ENCODE measurements at regions not wholly inside any gene's neighbourhood (a gene's known extent, or its start where the extent isn't known, plus 50 kb on each side); places are given as distances from the start of the nearest gene placed in this dataset.

DNA sequence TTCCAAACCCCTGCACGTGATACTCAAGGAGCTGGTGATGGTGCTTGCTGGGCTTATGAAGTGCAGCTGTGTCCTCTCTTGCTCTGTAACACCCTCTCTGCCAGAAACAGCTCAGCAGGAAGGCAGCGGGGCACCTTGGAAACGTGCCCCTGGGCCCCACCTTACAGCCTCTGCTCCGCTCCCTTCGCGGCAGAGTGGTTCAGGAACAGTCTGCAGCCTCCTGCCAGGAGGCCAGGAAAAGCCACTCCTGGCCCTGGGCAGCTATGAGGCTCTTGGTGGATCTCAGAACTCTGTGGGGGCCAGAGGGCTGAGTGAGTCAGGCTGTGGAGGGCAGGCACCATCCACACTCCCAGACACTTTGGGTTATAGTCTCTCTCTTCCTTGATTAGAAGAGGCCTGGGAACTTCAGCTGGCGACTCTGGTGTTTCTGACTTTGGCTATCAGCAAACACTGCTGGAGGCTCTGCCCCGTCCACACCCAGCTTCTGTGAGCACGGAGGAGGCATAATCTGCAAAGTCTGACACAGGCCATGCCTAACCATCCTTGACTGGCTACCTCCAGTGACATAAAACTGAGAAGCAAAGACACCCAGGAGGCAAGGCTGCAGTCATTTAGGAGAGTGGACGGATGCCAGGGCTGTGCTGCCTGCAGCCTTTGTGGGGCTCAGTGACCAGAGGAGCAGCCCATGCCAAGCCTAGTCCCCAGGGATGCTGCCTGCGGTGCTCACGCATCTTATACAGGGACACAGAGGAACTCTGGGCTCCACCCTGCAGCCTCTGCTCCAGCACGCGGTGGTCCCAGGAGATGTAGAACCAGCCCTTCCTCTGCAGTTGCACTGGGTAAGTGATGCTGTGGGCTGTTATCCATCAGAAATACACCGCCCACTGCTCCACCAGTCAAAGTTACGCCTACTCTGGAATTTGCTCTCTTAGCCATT lies 65.3 kb downstream of the METRNL start:
- Histone ChIP-seq H3K27me3 (ENCODE audit: control insufficient read depth, insufficient read depth, low read length) (no peaks in the 10 kb centered on the region), H3K4me1 (ENCODE audit: control insufficient read depth, insufficient read depth, low read length) (no peaks in the 10 kb centered on the region), H3K9me3 (ENCODE audit: control insufficient read depth, insufficient read depth, low read length) (peaks cover 3% of the 10 kb centered on the region), H3K4me3 (ENCODE audit: low read length) (no peak overlapping the region), H3K36me3 (ENCODE audit: control insufficient read depth, insufficient read depth, low read length) (no peaks in the 10 kb centered on the region), H3K27ac (ENCODE audit: low read length) (no peak overlapping the region)
- no peak for DNase-seq (ENCODE audit: low read depth, low spot score)
- WGBS (ENCODE audit: insufficient coverage, insufficient read length), result no CpG with 5 or more reads among the region's 16 CpGs

DNA sequence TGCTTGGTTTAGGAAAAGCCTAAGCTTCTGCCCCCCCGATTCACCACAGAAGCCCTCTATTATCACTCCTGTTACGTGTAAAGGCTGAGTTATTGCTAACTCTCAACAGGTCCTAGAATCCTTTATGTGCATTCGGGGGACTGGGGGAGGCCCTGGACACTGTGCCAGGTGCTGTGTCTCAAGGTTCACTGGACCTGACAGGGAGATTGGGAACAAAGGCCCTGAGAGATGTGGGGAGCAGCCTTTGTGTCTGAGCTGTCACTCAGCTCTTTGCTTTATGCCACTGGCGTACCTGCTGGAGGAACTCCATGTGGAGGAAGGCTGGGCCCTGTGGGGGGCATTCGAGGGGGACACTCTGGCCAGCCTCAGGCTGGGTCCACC lies 65.9 kb downstream of the METRNL start:
- Histone ChIP-seq H3K27me3 (ENCODE audit: control insufficient read depth, insufficient read depth, low read length) (no peaks in the 10 kb centered on the region), H3K4me3 (ENCODE audit: low read length) (no peak overlapping the region), H3K27ac (ENCODE audit: low read length) (no peak overlapping the region), H3K4me1 (ENCODE audit: control insufficient read depth, insufficient read depth, low read length) (no peaks in the 10 kb centered on the region), H3K36me3 (ENCODE audit: control insufficient read depth, insufficient read depth, low read length) (no peaks in the 10 kb centered on the region), H3K9me3 (ENCODE audit: control insufficient read depth, insufficient read depth, low read length) (peaks cover 3% of the 10 kb centered on the region)
- DNase-seq (ENCODE audit: low read depth, low spot score), result no peak
- no CpG with 5 or more reads among the region's 5 CpGs for WGBS (ENCODE audit: insufficient coverage, insufficient read length)

DNA sequence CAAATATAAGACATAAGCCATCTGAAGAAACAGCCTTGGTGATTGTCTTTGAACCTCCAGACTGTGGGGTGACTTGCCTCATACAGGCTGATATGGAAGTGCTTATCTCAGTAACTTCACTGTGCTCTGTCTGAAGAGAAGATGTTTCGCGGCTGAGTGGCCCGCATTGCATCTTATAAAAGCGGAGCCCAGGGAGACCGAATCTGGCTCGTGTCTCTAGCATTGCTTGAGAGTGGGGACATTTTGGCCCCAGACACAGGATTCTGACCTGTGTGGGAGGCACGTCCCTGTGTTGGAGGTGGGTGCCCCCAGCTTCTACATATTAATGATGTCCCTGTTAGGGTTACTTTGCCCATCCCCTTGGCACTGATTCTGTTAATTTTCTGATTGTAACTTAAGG lies 66.4 kb downstream of the METRNL start:
- no CpG with 5 or more reads among the region's 7 CpGs for WGBS (ENCODE audit: insufficient coverage, insufficient read length)
- H3K4me3 ChIP-seq (ENCODE audit: low read length), result no peak overlapping the region

GRCh38 chr17:83146347-83146746 lies 66.9 kb downstream of the METRNL start:
- no CpG with 5 or more reads among the region's 4 CpGs for WGBS (ENCODE audit: insufficient coverage, insufficient read length)
- H3K27ac ChIP-seq (ENCODE audit: low read length), result no peak overlapping the region

More for the DNA sequence above, 66.4 kb downstream of the METRNL start:
- Histone ChIP-seq H3K4me1 (ENCODE audit: control insufficient read depth, insufficient read depth, low read length) (no peaks in the 10 kb centered on the region), H3K27me3 (ENCODE audit: control insufficient read depth, insufficient read depth, low read length) (no peaks in the 10 kb centered on the region), H3K36me3 (ENCODE audit: control insufficient read depth, insufficient read depth, low read length) (no peaks in the 10 kb centered on the region), H3K27ac (ENCODE audit: low read length) (no peak overlapping the region), H3K9me3 (ENCODE audit: control insufficient read depth, insufficient read depth, low read length) (peaks cover 3% of the 10 kb centered on the region)
- no peak for DNase-seq (ENCODE audit: low read depth, low spot score)

GRCh38 chr17:83147280-83147679 lies 67.9 kb downstream of the METRNL start:
- Histone ChIP-seq H3K4me1 (ENCODE audit: control insufficient read depth, insufficient read depth, low read length) (peaks cover 8% of the 10 kb centered on the region), H3K27ac (ENCODE audit: low read length) (no peak overlapping the region), H3K4me3 (ENCODE audit: low read length) (no peak overlapping the region), H3K9me3 (ENCODE audit: control insufficient read depth, insufficient read depth, low read length) (peaks cover 3% of the 10 kb centered on the region), H3K27me3 (ENCODE audit: control insufficient read depth, insufficient read depth, low read length) (no peaks in the 10 kb centered on the region), H3K36me3 (ENCODE audit: control insufficient read depth, insufficient read depth, low read length) (no peaks in the 10 kb centered on the region)
- no peak for DNase-seq (ENCODE audit: low read depth, low spot score)

More at GRCh38 chr17:83146347-83146746, 66.9 kb downstream of the METRNL start:
- Histone ChIP-seq H3K4me3 (ENCODE audit: low read length) (no peak overlapping the region), H3K36me3 (ENCODE audit: control insufficient read depth, insufficient read depth, low read length) (no peaks in the 10 kb centered on the region), H3K27me3 (ENCODE audit: control insufficient read depth, insufficient read depth, low read length) (no peaks in the 10 kb centered on the region), H3K9me3 (ENCODE audit: control insufficient read depth, insufficient read depth, low read length) (peaks cover 3% of the 10 kb centered on the region), H3K4me1 (ENCODE audit: control insufficient read depth, insufficient read depth, low read length) (peaks cover 2% of the 10 kb centered on the region)
- no peak for DNase-seq (ENCODE audit: low read depth, low spot score)

- no peak for DNase-seq (ENCODE audit: low read depth, low spot score)
- Histone ChIP-seq H3K4me3 (ENCODE audit: low read length) (no peak overlapping the region), H3K27me3 (ENCODE audit: control insufficient read depth, insufficient read depth, low read length) (no peaks in the 10 kb centered on the region), H3K36me3 (ENCODE audit: control insufficient read depth, insufficient read depth, low read length) (no peaks in the 10 kb centered on the region), H3K9me3 (ENCODE audit: control insufficient read depth, insufficient read depth, low read length) (peaks cover 2% of the 10 kb centered on the region), H3K4me1 (ENCODE audit: control insufficient read depth, insufficient read depth, low read length) (peaks cover 8% of the 10 kb centered on the region), H3K27ac (ENCODE audit: low read length) (no peak overlapping the region)
- WGBS (ENCODE audit: insufficient coverage, insufficient read length), result no CpG with 5 or more reads among the region's 17 CpGs
Observed at GRCh38 chr17:83148317-83149028, 69.1 kb downstream of the METRNL start.

GRCh38 chr17:83149029-83149725 lies 69.8 kb downstream of the METRNL start:
- H3K9me3 ChIP-seq (ENCODE audit: control insufficient read depth, insufficient read depth, low read length), result no peaks in the 10 kb centered on the region
- no peak for DNase-seq (ENCODE audit: low read depth, low spot score)
- no peak overlapping the region for H3K4me3 ChIP-seq (ENCODE audit: low read length)
- H3K36me3 ChIP-seq (ENCODE audit: control insufficient read depth, insufficient read depth, low read length), result no peaks in the 10 kb centered on the region
- H3K27me3 ChIP-seq (ENCODE audit: control insufficient read depth, insufficient read depth, low read length), result no peaks in the 10 kb centered on the region
- WGBS (ENCODE audit: insufficient coverage, insufficient read length), result no CpG with 5 or more reads among the region's 9 CpGs
- no peak overlapping the region for H3K27ac ChIP-seq (ENCODE audit: low read length)
- peaks cover 8% of the 10 kb centered on the region for H3K4me1 ChIP-seq (ENCODE audit: control insufficient read depth, insufficient read depth, low read length)

- no peak for DNase-seq (ENCODE audit: low read depth, low spot score)
- Histone ChIP-seq H3K4me1 (ENCODE audit: control insufficient read depth, insufficient read depth, low read length) (peaks cover 8% of the 10 kb centered on the region), H3K9me3 (ENCODE audit: control insufficient read depth, insufficient read depth, low read length) (no peaks in the 10 kb centered on the region), H3K4me3 (ENCODE audit: low read length) (no peak overlapping the region), H3K27ac (ENCODE audit: low read length) (no peak overlapping the region), H3K27me3 (ENCODE audit: control insufficient read depth, insufficient read depth, low read length) (no peaks in the 10 kb centered on the region), H3K36me3 (ENCODE audit: control insufficient read depth, insufficient read depth, low read length) (no peaks in the 10 kb centered on the region)
- WGBS (ENCODE audit: insufficient coverage, insufficient read length), result no CpG with 5 or more reads among the region's 15 CpGs
Observed at GRCh38 chr17:83149761-83150251, 70.4 kb downstream of the METRNL start.

- Histone ChIP-seq H3K36me3 (ENCODE audit: control insufficient read depth, insufficient read depth, low read length) (no peaks in the 10 kb centered on the region), H3K4me1 (ENCODE audit: control insufficient read depth, insufficient read depth, low read length) (peaks cover 8% of the 10 kb centered on the region), H3K27me3 (ENCODE audit: control insufficient read depth, insufficient read depth, low read length) (no peaks in the 10 kb centered on the region), H3K9me3 (ENCODE audit: control insufficient read depth, insufficient read depth, low read length) (no peaks in the 10 kb centered on the region), H3K27ac (ENCODE audit: low read length) (no peak overlapping the region), H3K4me3 (ENCODE audit: low read length) (no peak overlapping the region)
- WGBS (ENCODE audit: insufficient coverage, insufficient read length), result no CpG with 5 or more reads among the region's 10 CpGs
- DNase-seq (ENCODE audit: low read depth, low spot score), result no peak
Observed at GRCh38 chr17:83150369-83151055, 71.1 kb downstream of the METRNL start.

GRCh38 chr17:83151056-83151441 lies 71.6 kb downstream of the METRNL start:
- H3K36me3 ChIP-seq (ENCODE audit: control insufficient read depth, insufficient read depth, low read length), result no peaks in the 10 kb centered on the region
- H3K9me3 ChIP-seq (ENCODE audit: control insufficient read depth, insufficient read depth, low read length), result no peaks in the 10 kb centered on the region
- no peak overlapping the region for H3K4me3 ChIP-seq (ENCODE audit: low read length)
- no peak for DNase-seq (ENCODE audit: low read depth, low spot score)
- WGBS (ENCODE audit: insufficient coverage, insufficient read length), result no CpG with 5 or more reads among the region's 16 CpGs
- peaks cover 8% of the 10 kb centered on the region for H3K4me1 ChIP-seq (ENCODE audit: control insufficient read depth, insufficient read depth, low read length)
- no peak overlapping the region for H3K27ac ChIP-seq (ENCODE audit: low read length)
- no peaks in the 10 kb centered on the region for H3K27me3 ChIP-seq (ENCODE audit: control insufficient read depth, insufficient read depth, low read length)

Data from iPS DF 6.9 (cell line).